ENCODE measurements at regions not wholly inside any gene's neighbourhood (a gene's known extent, or its start where the extent isn't known, plus 50 kb on each side); places are given as distances from the start of the nearest gene placed in this dataset.
"Not testable (repeated sequence)": the region's sequence is repeated elsewhere in the genome, so short reads cannot be mapped to it uniquely, and the experiment has no call there.

DNA sequence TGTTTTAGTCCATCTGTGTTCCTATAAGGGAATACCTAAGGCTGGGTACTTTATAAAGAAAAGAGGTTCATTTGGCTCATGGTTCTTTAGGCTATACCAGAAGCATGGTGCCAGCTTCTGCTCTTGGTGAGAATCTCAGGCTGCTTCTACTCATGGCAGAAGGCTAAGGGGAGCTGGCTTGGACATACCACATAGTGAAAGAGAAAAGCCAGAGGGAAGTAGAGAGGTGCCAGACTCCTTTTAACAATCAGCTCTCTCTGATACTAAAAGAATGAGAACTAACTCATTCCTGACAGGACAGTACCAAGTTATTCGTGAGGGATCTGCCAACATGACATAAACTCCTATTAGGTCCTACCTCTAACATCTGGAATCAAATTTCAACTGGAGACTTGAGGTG is 1250.2 kb upstream of the CNTN5 start:
- Mint-ChIP-seq H3K27ac (no peak overlapping the region), H3K4me3 (no peak overlapping the region), H3K36me3 (ENCODE audit: low read depth) (no peaks in the 10 kb centered on the region), H3K9me3 (peaks cover 2% of the 10 kb centered on the region), H3K27me3 (no peaks in the 10 kb centered on the region), H3K4me1 (no peaks in the 10 kb centered on the region)
- ChIA-PET CTCF (no interaction called here), POLR2A (no interaction called here)
- DNase-seq, result no peak

DNA sequence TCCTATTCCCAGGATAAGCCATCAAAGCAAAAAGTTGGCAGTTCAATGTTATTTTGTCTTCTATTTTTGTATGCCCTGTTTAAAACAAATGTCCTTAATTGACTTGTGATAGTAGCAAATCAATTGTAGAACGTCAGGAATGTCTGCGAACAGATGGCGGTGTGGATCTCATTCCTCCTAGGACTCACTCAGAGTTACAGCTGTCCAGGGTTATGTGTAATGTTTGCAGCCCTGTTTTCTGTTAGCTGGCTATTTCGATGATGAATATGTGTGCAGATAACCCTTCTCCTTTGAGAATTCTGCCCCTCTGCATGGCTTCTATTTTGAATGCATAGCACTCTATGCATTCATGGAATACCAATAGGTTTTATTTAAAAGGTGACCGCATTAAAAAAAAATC is 1248.0 kb upstream of the CNTN5 start:
- no peak overlapping the region for H3K27ac Mint-ChIP-seq
- no peak overlapping the region for H3K4me3 Mint-ChIP-seq
- H3K36me3 Mint-ChIP-seq (ENCODE audit: low read depth), result no peaks in the 10 kb centered on the region
- ChIA-PET POLR2A (interaction anchor here (0.6 kb wide), 1 partner anchor 11 kb away, joined by 3 read pairs; no protein-coding TSS in a partner anchor), CTCF (no interaction called here)
- DNase-seq, result no peak
- no peaks in the 10 kb centered on the region for H3K27me3 Mint-ChIP-seq
- no peaks in the 10 kb centered on the region for H3K4me1 Mint-ChIP-seq
- H3K9me3 Mint-ChIP-seq, result peaks cover 7% of the 10 kb centered on the region

DNA sequence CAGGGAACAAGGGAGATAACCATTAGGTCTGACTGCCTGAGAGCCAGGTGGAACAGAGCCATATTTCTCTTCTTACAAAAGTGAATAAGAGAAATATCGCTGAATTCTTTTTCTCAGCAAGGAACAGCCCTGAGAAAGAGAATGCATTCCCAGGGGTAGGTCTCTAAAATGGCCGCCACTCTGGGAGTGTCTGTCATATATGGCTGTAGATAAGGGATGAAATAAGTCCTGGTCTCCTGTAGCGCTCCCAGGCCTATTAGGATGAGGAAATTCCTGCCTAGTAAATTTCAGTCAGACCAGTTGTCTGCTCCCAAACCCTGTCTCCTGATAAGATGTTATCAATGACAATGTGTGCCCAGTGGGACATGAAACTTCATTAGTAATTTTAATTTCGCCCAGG is 1236.4 kb upstream of the CNTN5 start:
- DNase-seq; H3K4me3 Mint-ChIP-seq; H3K4me1 Mint-ChIP-seq; CTCF ChIA-PET; H3K27ac Mint-ChIP-seq; H3K27me3 Mint-ChIP-seq; H3K36me3 Mint-ChIP-seq (ENCODE audit: low read depth); POLR2A ChIA-PET: not testable (repeated sequence)
- H3K9me3 Mint-ChIP-seq, result peaks cover 27% of the 10 kb centered on the region

DNA sequence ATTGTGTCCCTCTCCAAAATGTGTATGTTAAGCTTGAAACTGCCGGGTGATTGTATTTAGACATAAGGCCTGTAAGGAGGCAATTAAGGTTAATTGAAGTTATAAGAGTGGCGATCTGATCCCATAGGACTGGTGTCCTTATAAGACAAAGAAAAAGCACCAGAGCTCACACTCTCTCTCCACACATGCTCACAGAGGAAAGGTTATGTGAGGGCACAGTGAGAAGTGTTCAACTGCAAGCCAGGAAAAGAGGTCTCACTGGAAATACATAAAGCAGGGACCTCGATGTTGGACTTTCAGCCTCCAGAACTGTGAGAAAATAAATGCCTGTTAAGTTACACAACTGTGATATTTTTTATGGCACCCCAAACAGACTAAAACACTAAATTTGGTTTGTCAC is 1233.8 kb upstream of the CNTN5 start:
- POLR2A ChIA-PET, result no interaction called here
- H3K4me1 Mint-ChIP-seq, result no peaks in the 10 kb centered on the region
- no peak overlapping the region for H3K4me3 Mint-ChIP-seq

DNA sequence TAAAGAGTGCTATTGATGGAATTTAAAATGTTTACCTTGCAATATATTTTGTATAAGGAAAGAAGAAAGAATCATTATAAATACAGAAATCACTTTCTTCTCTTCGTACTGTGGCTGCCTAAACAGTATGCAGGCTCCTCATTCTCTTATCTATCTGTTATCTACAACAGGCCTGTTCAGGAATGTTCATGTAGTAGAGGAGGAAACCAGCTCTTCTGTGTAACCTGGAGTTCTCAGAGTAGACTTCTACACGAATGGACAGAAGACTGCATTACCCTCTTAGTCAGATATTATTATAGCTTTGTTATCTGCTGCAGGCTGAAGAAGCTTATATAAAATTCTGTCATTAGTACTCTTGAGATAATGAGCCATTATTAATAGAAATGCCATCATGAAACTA is 1225.9 kb upstream of the CNTN5 start:
- H3K36me3 Mint-ChIP-seq (ENCODE audit: low read depth), result no peaks in the 10 kb centered on the region
- CTCF ChIA-PET, result no interaction called here
- H3K4me1 Mint-ChIP-seq, result no peaks in the 10 kb centered on the region

More for the DNA sequence above, 1233.8 kb upstream of the CNTN5 start:
- CTCF ChIA-PET, result no interaction called here
- H3K9me3 Mint-ChIP-seq, result peaks cover 34% of the 10 kb centered on the region
- no peaks in the 10 kb centered on the region for H3K27me3 Mint-ChIP-seq
- no peaks in the 10 kb centered on the region for H3K36me3 Mint-ChIP-seq (ENCODE audit: low read depth)
- no peak for DNase-seq
- H3K27ac Mint-ChIP-seq, result no peak overlapping the region

DNA sequence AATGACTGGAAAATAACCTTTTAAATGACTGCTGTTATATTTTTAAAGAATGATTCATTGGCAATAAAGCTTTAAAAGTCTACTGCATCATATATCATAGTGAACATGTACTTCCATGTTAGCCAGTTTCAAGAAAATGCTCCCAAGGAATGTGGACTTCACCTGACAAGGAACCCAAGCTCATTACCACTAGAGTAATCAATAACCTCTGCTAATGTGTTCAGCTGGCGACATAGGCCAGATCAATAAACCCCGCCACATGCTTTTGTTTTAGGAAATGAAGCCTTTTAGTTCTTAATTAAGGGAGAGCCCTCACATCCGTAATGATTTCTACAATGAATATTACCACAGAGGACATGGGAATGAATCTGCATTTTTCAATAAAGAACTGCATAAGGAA is 1219.9 kb upstream of the CNTN5 start:
- no peaks in the 10 kb centered on the region for H3K36me3 Mint-ChIP-seq (ENCODE audit: low read depth)
- H3K9me3 Mint-ChIP-seq, result no peaks in the 10 kb centered on the region

More for the DNA sequence above, 1225.9 kb upstream of the CNTN5 start:
- no peak for DNase-seq
- Mint-ChIP-seq H3K4me3 (no peak overlapping the region), H3K27me3 (no peaks in the 10 kb centered on the region), H3K9me3 (peaks cover 14% of the 10 kb centered on the region), H3K27ac (no peak overlapping the region)
- POLR2A ChIA-PET, result no interaction called here

DNA sequence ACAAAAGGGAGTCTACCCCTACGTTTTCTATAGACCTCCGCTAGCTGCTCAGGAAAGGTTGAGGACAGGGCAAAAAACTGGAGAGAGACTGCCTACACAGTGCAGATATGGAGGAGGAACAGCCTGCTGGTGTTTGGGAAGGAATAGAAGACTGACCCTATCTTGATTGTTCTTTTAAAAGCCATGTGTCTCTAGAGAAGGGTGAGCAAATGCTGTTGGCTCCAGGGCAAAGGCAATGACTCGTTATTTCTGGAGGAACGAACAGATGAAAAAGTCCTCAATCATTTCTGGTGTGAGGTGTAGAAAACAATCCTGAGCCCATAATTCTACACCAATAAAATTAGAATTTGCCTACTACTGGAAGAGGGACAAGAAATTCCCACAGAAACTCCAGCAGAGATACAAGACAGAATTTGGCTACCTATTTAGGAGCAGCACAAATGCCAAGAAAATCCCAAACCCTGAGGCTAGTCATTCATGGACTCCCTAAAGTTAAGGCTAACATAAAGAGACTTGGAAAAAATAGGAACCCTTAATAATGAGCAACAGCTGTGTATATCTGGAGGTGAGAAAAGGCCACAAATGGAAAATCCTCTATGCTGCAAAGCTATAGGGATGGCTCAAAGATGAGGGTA is 1206.3 kb upstream of the CNTN5 start:
- H3K4me1 Mint-ChIP-seq, result no peaks in the 10 kb centered on the region
- no peak overlapping the region for H3K27ac Mint-ChIP-seq
- ChIA-PET POLR2A (no interaction called here), CTCF (no interaction called here)
- no peaks in the 10 kb centered on the region for H3K27me3 Mint-ChIP-seq
- H3K36me3 Mint-ChIP-seq (ENCODE audit: low read depth), result no peaks in the 10 kb centered on the region
- no peak for DNase-seq
- H3K9me3 Mint-ChIP-seq, result peaks cover 7% of the 10 kb centered on the region
- H3K4me3 Mint-ChIP-seq, result no peak overlapping the region

More for the DNA sequence above, 1219.9 kb upstream of the CNTN5 start:
- no peak for DNase-seq
- H3K4me1 Mint-ChIP-seq, result no peaks in the 10 kb centered on the region
- no peak overlapping the region for H3K27ac Mint-ChIP-seq
- H3K27me3 Mint-ChIP-seq, result no peaks in the 10 kb centered on the region
- ChIA-PET POLR2A (no interaction called here), CTCF (no interaction called here)
- H3K4me3 Mint-ChIP-seq, result no peak overlapping the region

DNA sequence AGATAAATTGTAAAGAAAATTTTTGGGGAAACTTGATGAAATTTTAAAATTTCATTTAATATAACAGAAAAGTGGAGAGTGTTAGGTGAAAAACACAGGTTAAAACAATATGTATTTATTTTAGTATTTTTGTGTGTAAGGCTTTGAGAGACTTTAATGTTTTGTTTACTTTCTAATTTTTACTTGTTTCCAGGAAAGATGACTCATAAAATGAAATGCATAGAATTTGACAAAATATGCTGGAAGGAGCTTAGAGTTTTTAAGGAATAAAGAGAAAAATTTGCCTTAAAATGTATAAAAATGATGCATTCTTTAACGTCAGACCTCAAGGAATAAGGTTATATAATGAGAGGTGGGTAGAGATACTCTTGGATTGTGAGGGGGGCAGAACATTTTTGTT is 1205.1 kb upstream of the CNTN5 start:
- POLR2A ChIA-PET, result no interaction called here
- H3K4me1 Mint-ChIP-seq, result no peaks in the 10 kb centered on the region
- no peak for DNase-seq
- CTCF ChIA-PET, result no interaction called here
- no peaks in the 10 kb centered on the region for H3K27me3 Mint-ChIP-seq
- H3K9me3 Mint-ChIP-seq, result peaks cover 6% of the 10 kb centered on the region
- H3K36me3 Mint-ChIP-seq (ENCODE audit: low read depth), result no peaks in the 10 kb centered on the region
- no peak overlapping the region for H3K4me3 Mint-ChIP-seq
- H3K27ac Mint-ChIP-seq, result no peak overlapping the region

DNA sequence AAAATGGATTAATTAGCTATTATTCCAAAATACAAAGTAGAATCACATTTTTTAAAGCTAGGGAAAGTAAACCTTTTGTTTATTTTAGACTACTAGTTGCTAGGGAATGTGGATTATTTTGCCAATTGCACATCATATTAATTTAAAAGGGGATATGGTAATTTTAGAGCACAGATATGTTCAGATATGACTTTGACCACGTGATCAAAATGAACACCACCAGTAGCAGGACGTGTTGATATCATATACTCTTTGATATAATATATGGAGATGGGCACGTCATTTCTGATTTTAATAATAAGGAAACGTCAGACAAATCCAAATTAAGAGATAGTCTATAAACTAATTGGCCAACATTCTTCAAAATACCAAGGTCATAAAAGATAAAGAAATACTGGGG is 1188.3 kb upstream of the CNTN5 start:
- DNase-seq, result no peak
- no peak overlapping the region for H3K27ac Mint-ChIP-seq
- no peaks in the 10 kb centered on the region for H3K27me3 Mint-ChIP-seq
- no peaks in the 10 kb centered on the region for H3K4me1 Mint-ChIP-seq
- H3K4me3 Mint-ChIP-seq, result no peak overlapping the region
- peaks cover 6% of the 10 kb centered on the region for H3K9me3 Mint-ChIP-seq
- ChIA-PET POLR2A (no interaction called here), CTCF (no interaction called here)
- H3K36me3 Mint-ChIP-seq (ENCODE audit: low read depth), result no peaks in the 10 kb centered on the region

DNA sequence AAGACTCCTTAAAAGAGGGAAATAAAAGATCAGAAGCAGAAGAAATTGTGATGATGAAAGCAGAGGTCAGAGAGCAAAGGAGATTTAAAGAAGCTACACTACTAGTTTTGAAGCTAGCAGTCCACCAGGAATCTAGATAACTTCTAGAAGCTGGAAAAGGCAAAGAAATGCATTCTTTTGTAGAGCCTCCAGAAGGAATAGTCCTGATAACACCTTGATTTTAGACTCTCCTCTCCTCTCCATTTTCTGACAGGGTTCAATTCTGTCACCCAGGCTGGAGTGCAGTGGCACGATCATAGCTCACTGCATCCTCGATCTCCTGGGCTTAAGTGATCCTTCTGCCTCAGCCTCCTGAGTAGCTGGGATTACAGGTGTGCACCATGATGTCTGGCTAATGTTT is 1187.3 kb upstream of the CNTN5 start:
- no peak overlapping the region for H3K27ac Mint-ChIP-seq
- H3K36me3 Mint-ChIP-seq (ENCODE audit: low read depth), result no peaks in the 10 kb centered on the region
- H3K9me3 Mint-ChIP-seq, result peaks cover 6% of the 10 kb centered on the region
- no peaks in the 10 kb centered on the region for H3K4me1 Mint-ChIP-seq
- no peak overlapping the region for H3K4me3 Mint-ChIP-seq
- POLR2A ChIA-PET, result no interaction called here
- CTCF ChIA-PET, result no interaction called here
- H3K27me3 Mint-ChIP-seq, result no peaks in the 10 kb centered on the region
- DNase-seq, result no peak

DNA sequence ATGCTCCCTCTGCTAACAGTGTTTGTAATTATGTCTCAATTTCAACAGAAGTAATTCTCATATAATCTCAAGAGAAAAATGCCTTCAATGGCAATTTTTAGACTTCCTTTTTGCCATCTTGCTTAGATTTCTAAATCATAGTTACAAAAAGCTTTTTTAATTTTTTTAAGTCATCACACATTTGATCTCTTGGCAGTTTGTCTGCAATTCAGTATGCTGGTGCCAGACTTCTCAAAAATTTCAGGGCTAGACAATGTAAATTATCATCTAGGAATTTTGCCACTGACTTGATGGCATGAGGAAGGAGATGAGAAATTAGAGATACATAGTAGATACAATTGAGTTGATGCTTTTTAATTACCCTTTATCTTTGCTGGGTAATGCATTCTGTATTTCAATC is 1176.7 kb upstream of the CNTN5 start:
- no peak overlapping the region for H3K4me3 Mint-ChIP-seq
- no peak overlapping the region for H3K27ac Mint-ChIP-seq
- ChIA-PET POLR2A (no interaction called here), CTCF (no interaction called here)
- no peaks in the 10 kb centered on the region for H3K36me3 Mint-ChIP-seq (ENCODE audit: low read depth)
- H3K9me3 Mint-ChIP-seq, result peaks cover 5% of the 10 kb centered on the region
- DNase-seq, result no peak
- H3K27me3 Mint-ChIP-seq, result no peaks in the 10 kb centered on the region
- no peaks in the 10 kb centered on the region for H3K4me1 Mint-ChIP-seq

DNA sequence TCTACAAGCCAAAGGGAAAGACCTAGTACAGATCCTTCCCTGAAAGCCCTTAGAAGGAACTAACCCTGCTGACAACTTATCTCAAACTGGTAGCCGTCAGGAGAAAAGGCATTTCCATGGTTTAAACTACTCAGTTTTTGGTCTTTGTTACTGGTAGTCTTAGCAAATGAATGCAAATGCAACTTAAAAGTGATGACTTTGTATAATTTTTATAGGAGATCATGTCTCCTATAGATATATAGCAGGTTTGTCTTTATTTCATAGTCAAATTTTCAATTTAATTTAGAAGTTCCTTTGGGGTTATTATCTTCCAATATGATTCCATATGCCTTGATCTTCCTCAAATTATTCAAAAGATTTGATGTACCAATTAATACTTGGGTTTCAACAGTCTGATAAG is 1173.0 kb upstream of the CNTN5 start:
- Mint-ChIP-seq H3K27me3 (no peaks in the 10 kb centered on the region), H3K36me3 (ENCODE audit: low read depth) (no peaks in the 10 kb centered on the region), H3K4me1 (no peaks in the 10 kb centered on the region), H3K9me3 (peaks cover 8% of the 10 kb centered on the region), H3K27ac (no peak overlapping the region), H3K4me3 (no peak overlapping the region)
- CTCF ChIA-PET, result no interaction called here
- no peak for DNase-seq
- POLR2A ChIA-PET, result no interaction called here

DNA sequence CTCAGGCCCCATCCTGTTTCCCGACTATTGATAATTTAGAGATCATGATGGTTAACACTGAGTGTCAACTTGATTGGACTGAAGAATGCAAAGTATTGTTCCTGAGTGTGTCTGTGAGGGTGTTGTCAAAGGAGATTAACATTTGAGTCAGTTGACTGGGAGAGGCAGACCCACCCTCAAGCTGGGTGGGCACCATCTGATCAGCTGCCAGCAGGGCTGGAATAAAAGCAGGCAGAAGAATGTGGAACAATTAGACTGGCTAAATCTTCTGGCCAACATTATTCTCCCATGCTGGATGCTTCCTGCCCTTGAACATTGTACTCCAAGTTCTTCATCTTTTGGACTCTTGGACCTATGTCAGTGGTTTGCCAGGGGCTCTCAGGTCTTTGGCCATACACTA is 1170.0 kb upstream of the CNTN5 start:
- Mint-ChIP-seq H3K4me1 (no peaks in the 10 kb centered on the region), H3K4me3 (no peak overlapping the region), H3K36me3 (ENCODE audit: low read depth) (no peaks in the 10 kb centered on the region), H3K27ac (no peak overlapping the region), H3K9me3 (peaks cover 8% of the 10 kb centered on the region), H3K27me3 (no peaks in the 10 kb centered on the region)
- ChIA-PET CTCF (no interaction called here), POLR2A (no interaction called here)
- DNase-seq, result no peak

DNA sequence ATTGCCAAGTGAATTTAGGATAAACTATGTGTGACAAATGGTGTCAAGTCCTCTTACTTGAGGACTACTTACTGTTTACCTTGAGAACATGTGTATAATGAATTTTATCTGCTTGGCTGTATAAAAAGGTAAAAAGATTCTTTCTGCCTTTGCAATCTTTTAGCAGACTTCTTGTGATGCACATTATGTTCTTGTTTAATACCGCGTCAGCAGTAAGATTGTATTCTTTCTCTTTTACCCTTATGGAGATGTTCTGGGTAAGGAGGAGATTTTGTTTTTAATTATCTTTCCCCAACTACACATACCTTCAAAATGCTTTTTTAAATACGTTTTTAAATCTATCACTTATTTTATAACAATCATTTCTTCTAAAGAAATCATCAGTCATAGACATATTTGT is 1166.4 kb upstream of the CNTN5 start:
- H3K27ac Mint-ChIP-seq, result no peak overlapping the region
- H3K27me3 Mint-ChIP-seq, result no peaks in the 10 kb centered on the region
- no peaks in the 10 kb centered on the region for H3K36me3 Mint-ChIP-seq (ENCODE audit: low read depth)
- POLR2A ChIA-PET, result no interaction called here
- peaks cover 7% of the 10 kb centered on the region for H3K9me3 Mint-ChIP-seq
- no peaks in the 10 kb centered on the region for H3K4me1 Mint-ChIP-seq
- no peak for DNase-seq
- no peak overlapping the region for H3K4me3 Mint-ChIP-seq
- CTCF ChIA-PET, result no interaction called here

DNA sequence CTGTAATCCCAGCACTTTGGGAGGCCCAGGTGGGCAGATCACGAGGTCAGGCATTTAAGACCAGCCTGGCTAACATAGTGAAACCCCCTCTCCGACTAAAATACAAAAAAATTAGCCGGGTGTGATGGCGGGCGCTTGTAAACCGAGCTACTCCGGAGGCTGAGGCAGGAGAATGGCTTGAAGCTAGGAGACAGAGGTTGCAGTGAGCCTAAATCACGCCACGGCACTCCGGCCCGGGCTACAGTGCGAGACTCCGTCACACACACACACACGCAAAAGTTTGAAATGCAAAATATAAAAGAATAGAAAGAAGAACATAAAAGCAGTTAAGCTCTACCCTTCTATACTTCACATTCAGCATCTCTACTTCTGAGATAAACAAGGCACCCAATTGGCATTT is 1165.9 kb upstream of the CNTN5 start:
- no peaks in the 10 kb centered on the region for H3K4me1 Mint-ChIP-seq
- CTCF ChIA-PET, result no interaction called here
- no peak for DNase-seq

More for the DNA sequence above, 1165.9 kb upstream of the CNTN5 start:
- Mint-ChIP-seq H3K27me3 (no peaks in the 10 kb centered on the region), H3K27ac (no peak overlapping the region), H3K4me3 (no peak overlapping the region), H3K9me3 (peaks cover 7% of the 10 kb centered on the region), H3K36me3 (ENCODE audit: low read depth) (no peaks in the 10 kb centered on the region)
- POLR2A ChIA-PET, result no interaction called here

Measured in activated CD4-positive, alpha-beta memory T cell treated with anti-CD3 and anti-CD28 coated beads, Interleukin-2, amount 10 ng/mL, durations not matched to agents 7 days and 5 days (primary cell).